ENCODE measurements at regions not wholly inside any gene's neighbourhood (a gene's known extent, or its start where the extent isn't known, plus 50 kb on each side); places are given as distances from the start of the nearest gene placed in this dataset.

DNA sequence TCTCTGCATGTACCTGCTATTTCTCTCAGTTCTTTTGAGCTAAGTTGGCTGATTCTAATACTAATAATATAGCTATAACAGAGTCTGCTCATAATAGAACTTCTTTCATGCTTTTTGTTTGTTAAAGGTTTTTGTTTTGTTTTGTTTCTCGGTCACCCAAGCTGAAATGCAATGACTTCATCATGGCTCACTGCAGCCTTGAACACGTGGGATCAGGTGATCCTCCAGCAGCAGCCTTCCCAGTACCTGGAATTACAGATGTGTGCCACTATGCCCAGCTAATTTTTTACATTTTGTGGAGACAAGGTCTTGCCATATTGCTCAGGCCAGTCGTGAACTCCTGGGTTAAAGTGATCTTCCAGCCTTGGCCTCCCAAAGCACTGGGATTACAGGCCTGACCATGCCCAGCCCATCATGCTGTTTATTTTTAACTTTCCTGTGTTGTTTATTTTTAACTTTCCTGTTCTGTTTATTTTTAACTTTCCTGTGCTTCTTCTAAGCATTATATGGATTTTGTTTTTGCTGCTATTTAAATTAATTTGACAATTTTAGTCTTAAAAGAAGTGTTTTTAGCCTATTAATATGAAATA, 763.8 kb upstream of the CDH7 start (continued):
- TF ChIP-seq, protein P1, sequence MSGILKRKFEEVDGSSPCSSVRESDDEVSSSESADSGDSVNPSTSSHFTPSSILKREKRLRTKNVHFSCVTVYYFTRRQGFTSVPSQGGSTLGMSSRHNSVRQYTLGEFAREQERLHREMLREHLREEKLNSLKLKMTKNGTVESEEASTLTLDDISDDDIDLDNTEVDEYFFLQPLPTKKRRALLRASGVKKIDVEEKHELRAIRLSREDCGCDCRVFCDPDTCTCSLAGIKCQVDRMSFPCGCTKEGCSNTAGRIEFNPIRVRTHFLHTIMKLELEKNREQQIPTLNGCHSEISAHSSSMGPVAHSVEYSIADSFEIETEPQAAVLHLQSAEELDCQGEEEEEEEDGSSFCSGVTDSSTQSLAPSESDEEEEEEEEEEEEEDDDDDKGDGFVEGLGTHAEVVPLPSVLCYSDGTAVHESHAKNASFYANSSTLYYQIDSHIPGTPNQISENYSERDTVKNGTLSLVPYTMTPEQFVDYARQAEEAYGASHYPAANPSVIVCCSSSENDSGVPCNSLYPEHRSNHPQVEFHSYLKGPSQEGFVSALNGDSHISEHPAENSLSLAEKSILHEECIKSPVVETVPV (CRISPR knock-in tag; IDR thresholded peaks at IDR 0.05) = no peak
- no peak for TF ChIP-seq ISL1 (CRISPR knock-in tag; IDR thresholded peaks at IDR 0.05)
- no peak for TF ChIP-seq CSDC2 (CRISPR knock-in tag; IDR thresholded peaks at IDR 0.05)
- no peak for TF ChIP-seq GLIS3 (CRISPR knock-in tag; IDR thresholded peaks at IDR 0.05)
- TF ChIP-seq PPARA (CRISPR knock-in tag; IDR thresholded peaks at IDR 0.05; ENCODE audit: borderline replicate concordance) = no peak
- TF ChIP-seq, protein P2, sequence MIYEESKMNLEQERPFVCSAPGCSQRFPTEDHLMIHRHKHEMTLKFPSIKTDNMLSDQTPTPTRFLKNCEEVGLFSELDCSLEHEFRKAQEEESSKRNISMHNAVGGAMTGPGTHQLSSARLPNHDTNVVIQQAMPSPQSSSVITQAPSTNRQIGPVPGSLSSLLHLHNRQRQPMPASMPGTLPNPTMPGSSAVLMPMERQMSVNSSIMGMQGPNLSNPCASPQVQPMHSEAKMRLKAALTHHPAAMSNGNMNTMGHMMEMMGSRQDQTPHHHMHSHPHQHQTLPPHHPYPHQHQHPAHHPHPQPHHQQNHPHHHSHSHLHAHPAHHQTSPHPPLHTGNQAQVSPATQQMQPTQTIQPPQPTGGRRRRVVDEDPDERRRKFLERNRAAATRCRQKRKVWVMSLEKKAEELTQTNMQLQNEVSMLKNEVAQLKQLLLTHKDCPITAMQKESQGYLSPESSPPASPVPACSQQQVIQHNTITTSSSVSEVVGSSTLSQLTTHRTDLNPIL (CRISPR knock-in tag; IDR thresholded peaks at IDR 0.05; ENCODE audit: low read depth) = no peak
- no peak for TF ChIP-seq TOX (CRISPR knock-in tag; IDR thresholded peaks at IDR 0.05; ENCODE audit: borderline replicate concordance)
- no peak for TF ChIP-seq BACH2 (CRISPR knock-in tag; IDR thresholded peaks at IDR 0.05; ENCODE audit: borderline replicate concordance)

DNA sequence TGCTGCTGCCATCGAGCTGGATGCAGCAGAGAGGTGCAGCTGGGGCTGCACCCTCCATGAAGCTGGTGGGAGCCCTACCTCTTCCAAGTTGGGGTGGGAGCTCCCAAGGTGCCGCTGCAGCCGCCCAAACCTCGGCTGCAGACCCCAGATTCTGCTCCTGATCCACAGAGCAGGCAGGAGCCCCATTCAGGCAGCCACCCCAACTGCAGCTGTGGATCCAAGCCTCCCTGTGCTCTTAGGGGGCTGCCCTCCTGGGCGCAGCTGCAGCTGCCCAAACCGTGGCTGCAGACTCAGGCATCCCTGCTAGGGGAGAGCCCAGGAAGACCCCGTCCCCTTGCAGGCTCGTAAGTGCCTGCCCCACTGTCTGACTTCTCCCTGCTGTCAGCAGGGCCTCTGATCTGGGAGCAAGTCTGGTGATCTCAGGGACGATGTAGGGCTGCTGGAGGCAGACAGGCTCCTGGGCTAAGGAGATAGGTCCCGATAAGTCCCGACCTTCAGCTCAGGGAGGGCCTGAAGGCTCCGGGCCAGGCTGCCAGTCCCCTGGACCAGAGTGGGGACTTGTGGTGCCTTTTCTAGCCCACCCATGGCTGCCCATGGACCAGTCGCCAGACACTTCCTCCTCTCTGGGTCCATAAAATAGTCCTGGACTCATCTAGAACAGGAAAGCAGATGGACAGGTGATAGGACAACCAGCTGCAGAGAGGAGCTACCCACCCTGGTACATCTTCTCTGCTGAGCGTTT, 767.1 kb upstream of the CDH7 start:
- no peak for ATAC-seq
- no peak for TF ChIP-seq ZC3H10 (CRISPR knock-in tag; IDR thresholded peaks at IDR 0.05)
- TF ChIP-seq, protein P1 (CRISPR knock-in tag; IDR thresholded peaks at IDR 0.05) = no peak
- no peak for TF ChIP-seq ARNTL (CRISPR knock-in tag; IDR thresholded peaks at IDR 0.05; ENCODE audit: borderline replicate concordance, low read depth)
- TF ChIP-seq ZNF8 (CRISPR knock-in tag; IDR thresholded peaks at IDR 0.05) = no peak
- no peak for TF ChIP-seq ZFP3 (CRISPR knock-in tag; IDR thresholded peaks at IDR 0.05)
- TF ChIP-seq, protein P3, sequence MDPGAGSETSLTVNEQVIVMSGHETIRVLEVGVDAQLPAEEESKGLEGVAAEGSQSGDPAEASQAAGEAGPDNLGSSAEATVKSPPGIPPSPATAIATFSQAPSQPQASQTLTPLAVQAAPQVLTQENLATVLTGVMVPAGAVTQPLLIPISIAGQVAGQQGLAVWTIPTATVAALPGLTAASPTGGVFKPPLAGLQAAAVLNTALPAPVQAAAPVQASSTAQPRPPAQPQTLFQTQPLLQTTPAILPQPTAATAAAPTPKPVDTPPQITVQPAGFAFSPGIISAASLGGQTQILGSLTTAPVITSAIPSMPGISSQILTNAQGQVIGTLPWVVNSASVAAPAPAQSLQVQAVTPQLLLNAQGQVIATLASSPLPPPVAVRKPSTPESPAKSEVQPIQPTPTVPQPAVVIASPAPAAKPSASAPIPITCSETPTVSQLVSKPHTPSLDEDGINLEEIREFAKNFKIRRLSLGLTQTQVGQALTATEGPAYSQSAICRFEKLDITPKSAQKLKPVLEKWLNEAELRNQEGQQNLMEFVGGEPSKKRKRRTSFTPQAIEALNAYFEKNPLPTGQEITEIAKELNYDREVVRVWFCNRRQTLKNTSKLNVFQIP (CRISPR knock-in tag; IDR thresholded peaks at IDR 0.05; ENCODE audit: borderline replicate concordance, low read depth) = no peak
- TF ChIP-seq ESRRG (CRISPR knock-in tag; IDR thresholded peaks at IDR 0.05) = no peak
- TF ChIP-seq TCF4 (CRISPR knock-in tag; IDR thresholded peaks at IDR 0.05; ENCODE audit: borderline replicate concordance) = no peak
- no peak for TF ChIP-seq ZNF565 (CRISPR knock-in tag; conservative IDR thresholded peaks at IDR 0.05; ENCODE audit: low read depth)
- TF ChIP-seq SNAI2 (CRISPR knock-in tag; IDR thresholded peaks at IDR 0.05) = no peak
- no peak for TF ChIP-seq RARB (CRISPR knock-in tag; IDR thresholded peaks at IDR 0.05)
- TF ChIP-seq GLIS3 (CRISPR knock-in tag; IDR thresholded peaks at IDR 0.05) = no peak
- TF ChIP-seq OSR1 (CRISPR knock-in tag; IDR thresholded peaks at IDR 0.05) = no peak
- no peak for TF ChIP-seq BACH2 (CRISPR knock-in tag; IDR thresholded peaks at IDR 0.05; ENCODE audit: borderline replicate concordance)
- TF ChIP-seq, protein P4, sequence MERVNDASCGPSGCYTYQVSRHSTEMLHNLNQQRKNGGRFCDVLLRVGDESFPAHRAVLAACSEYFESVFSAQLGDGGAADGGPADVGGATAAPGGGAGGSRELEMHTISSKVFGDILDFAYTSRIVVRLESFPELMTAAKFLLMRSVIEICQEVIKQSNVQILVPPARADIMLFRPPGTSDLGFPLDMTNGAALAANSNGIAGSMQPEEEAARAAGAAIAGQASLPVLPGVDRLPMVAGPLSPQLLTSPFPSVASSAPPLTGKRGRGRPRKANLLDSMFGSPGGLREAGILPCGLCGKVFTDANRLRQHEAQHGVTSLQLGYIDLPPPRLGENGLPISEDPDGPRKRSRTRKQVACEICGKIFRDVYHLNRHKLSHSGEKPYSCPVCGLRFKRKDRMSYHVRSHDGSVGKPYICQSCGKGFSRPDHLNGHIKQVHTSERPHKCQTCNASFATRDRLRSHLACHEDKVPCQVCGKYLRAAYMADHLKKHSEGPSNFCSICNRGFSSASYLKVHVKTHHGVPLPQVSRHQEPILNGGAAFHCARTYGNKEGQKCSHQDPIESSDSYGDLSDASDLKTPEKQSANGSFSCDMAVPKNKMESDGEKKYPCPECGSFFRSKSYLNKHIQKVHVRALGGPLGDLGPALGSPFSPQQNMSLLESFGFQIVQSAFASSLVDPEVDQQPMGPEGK (CRISPR knock-in tag; IDR thresholded peaks at IDR 0.05; ENCODE audit: borderline replicate concordance) = no peak
- TF ChIP-seq ZFP30 (CRISPR knock-in tag; IDR thresholded peaks at IDR 0.05) = no peak
- TF ChIP-seq PPARA (CRISPR knock-in tag; IDR thresholded peaks at IDR 0.05; ENCODE audit: borderline replicate concordance) = no peak

DNA sequence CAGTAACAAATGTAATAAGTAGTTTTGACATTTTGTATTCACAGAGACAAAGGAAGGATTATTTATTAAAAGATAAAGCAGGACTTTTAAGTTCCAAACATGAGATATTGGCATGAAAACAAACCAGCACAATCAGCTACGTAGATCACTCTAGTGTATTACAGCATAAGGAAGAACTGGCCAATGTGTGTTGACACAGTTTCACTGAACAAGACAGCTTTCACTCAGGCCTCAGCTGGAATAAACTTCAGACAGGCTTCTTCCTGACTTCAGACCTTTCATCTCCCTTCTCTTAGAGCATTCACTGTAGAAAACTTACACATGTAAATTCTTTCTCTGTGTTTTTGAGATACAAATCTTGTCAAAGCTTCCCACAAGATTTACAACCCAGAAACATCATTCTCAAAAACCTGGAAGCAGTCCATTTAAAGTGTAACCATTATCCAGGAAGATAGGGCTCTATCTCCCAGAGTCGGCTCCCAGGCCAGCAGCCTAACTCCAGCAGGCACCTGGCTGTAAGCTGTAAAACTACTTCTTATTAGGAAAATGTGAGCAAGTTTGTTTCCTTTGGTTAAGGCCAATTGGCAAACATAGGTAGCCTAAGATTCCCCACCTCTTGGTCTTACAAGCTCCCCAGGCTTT, 768.3 kb upstream of the CDH7 start:
- ATAC-seq = no peak
- TF ChIP-seq PPARA (CRISPR knock-in tag; IDR thresholded peaks at IDR 0.05; ENCODE audit: borderline replicate concordance) (no peak), ISL1 (CRISPR knock-in tag; IDR thresholded peaks at IDR 0.05) (peak; percentile 43)
- TF ChIP-seq, protein P5, sequence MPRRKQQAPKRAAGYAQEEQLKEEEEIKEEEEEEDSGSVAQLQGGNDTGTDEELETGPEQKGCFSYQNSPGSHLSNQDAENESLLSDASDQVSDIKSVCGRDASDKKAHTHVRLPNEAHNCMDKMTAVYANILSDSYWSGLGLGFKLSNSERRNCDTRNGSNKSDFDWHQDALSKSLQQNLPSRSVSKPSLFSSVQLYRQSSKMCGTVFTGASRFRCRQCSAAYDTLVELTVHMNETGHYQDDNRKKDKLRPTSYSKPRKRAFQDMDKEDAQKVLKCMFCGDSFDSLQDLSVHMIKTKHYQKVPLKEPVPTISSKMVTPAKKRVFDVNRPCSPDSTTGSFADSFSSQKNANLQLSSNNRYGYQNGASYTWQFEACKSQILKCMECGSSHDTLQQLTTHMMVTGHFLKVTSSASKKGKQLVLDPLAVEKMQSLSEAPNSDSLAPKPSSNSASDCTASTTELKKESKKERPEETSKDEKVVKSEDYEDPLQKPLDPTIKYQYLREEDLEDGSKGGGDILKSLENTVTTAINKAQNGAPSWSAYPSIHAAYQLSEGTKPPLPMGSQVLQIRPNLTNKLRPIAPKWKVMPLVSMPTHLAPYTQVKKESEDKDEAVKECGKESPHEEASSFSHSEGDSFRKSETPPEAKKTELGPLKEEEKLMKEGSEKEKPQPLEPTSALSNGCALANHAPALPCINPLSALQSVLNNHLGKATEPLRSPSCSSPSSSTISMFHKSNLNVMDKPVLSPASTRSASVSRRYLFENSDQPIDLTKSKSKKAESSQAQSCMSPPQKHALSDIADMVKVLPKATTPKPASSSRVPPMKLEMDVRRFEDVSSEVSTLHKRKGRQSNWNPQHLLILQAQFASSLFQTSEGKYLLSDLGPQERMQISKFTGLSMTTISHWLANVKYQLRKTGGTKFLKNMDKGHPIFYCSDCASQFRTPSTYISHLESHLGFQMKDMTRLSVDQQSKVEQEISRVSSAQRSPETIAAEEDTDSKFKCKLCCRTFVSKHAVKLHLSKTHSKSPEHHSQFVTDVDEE (CRISPR knock-in tag; IDR thresholded peaks at IDR 0.05) = peak; percentile 38; the same call in 1 of the 2 replicates
